GM12878 (cell line): ENCODE measurements at regions not wholly inside any gene's neighbourhood (a gene's known extent, or its start where the extent isn't known, plus 50 kb on each side); places are given as distances from the start of the nearest gene placed in this dataset.
"Not testable (repeated sequence)": the region's sequence is repeated elsewhere in the genome, so short reads cannot be mapped to it uniquely, and the experiment has no call there.

Experiments used
- CHD2 ChIP-seq: IDR thresholded peaks from 2 replicates; pipeline ENCODE4 v1.6.1; 2011; ENCODE audit warnings: low read depth, low read length, improper control_type of control experiment, borderline replicate concordance
- CREB1 ChIP-seq: IDR thresholded peaks from 2 replicates; pipeline ENCODE4 v1.6.1; 2012; ENCODE audit warnings: low read depth, mild to moderate bottlenecking, inconsistent platforms
- IKZF2 ChIP-seq, 2 experiments: fragments of 450-650 bp; IDR thresholded peaks; 2 replicates each; pipeline ENCODE4 v1.6.1; 2017; ENCODE audit warnings: mild to moderate bottlenecking in 2 of 2, moderate library complexity in 2 of 2
- JUND ChIP-seq: IDR thresholded peaks from 2 replicates; pipeline ENCODE4 v1.6.1; 2012; ENCODE audit warnings: low read depth, mild to moderate bottlenecking, low read length, improper control_type of control experiment, moderate library complexity
- POLR2A ChIP-seq: IDR thresholded peaks from 2 replicates; pipeline ENCODE4 v1.6.1; 2011; ENCODE audit warnings: low read depth, mild to moderate bottlenecking, low read length
- RFX5 ChIP-seq: IDR thresholded peaks from 2 replicates; pipeline ENCODE4 v1.6.1; 2011; ENCODE audit warnings: low read depth, low read length, improper control_type of control experiment
- TF ChIP-seq, protein P1 (sequence below): fragments of 150-350 bp; IDR thresholded peaks from 2 replicates; pipeline ENCODE4 v1.6.1; 2016; ENCODE audit warnings: low read depth, low read length
- TF ChIP-seq, protein P2 (sequence below): IDR thresholded peaks from 2 replicates; pipeline ENCODE4 v1.6.1; 2012; ENCODE audit warnings: mild to moderate bottlenecking, low read depth, low read length
- TF ChIP-seq, protein P3 (sequence below), 3 experiments: IDR thresholded peaks in 2 of 3; conservative IDR thresholded peaks in 1 of 3; 2 replicates each; pipeline ENCODE4 v1.5.1; 2011; ENCODE audit warnings: low read depth in 3 of 3, low read length in 3 of 3, mild to moderate bottlenecking in 3 of 3, control low read depth in 2 of 3, moderate library complexity in 2 of 3, inconsistent platforms in 1 of 3, mixed read lengths in 1 of 3; ENCODE audit not compliant: control insufficient read depth in 2 of 3, insufficient read depth in 1 of 3; ENCODE audit errors: extremely low read depth in 1 of 3

DNA sequence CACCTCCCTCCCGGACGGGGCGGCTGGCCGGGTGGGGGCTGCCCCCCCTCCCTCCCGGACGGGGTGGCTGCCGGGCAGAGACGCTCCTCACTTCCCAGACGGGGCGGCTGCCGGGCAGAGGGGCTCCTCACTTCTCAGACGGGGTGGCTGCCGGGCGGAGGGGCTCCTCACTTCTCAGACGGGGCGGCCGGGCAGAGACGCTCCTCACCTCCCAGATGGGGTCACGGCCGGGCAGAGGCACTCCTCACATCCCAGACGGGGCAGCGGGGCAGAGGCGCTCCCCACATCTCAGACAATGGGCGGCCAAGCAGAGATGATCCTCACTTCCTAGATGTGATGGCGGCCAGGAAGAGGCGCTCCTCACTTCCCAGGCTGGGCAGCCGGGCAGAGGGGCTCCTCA is 1430.4 kb upstream of the FLRT2 start:
- TF ChIP-seq, protein P1, sequence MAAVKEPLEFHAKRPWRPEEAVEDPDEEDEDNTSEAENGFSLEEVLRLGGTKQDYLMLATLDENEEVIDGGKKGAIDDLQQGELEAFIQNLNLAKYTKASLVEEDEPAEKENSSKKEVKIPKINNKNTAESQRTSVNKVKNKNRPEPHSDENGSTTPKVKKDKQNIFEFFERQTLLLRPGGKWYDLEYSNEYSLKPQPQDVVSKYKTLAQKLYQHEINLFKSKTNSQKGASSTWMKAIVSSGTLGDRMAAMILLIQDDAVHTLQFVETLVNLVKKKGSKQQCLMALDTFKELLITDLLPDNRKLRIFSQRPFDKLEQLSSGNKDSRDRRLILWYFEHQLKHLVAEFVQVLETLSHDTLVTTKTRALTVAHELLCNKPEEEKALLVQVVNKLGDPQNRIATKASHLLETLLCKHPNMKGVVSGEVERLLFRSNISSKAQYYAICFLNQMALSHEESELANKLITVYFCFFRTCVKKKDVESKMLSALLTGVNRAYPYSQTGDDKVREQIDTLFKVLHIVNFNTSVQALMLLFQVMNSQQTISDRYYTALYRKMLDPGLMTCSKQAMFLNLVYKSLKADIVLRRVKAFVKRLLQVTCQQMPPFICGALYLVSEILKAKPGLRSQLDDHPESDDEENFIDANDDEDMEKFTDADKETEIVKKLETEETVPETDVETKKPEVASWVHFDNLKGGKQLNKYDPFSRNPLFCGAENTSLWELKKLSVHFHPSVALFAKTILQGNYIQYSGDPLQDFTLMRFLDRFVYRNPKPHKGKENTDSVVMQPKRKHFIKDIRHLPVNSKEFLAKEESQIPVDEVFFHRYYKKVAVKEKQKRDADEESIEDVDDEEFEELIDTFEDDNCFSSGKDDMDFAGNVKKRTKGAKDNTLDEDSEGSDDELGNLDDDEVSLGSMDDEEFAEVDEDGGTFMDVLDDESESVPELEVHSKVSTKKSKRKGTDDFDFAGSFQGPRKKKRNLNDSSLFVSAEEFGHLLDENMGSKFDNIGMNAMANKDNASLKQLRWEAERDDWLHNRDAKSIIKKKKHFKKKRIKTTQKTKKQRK, result not testable (repeated sequence)
- not testable (repeated sequence) for TF ChIP-seq IKZF2 (IDR thresholded peaks at IDR 0.05); POLR2A; RFX5; JUND; CHD2; CREB1
- TF ChIP-seq, protein P2, sequence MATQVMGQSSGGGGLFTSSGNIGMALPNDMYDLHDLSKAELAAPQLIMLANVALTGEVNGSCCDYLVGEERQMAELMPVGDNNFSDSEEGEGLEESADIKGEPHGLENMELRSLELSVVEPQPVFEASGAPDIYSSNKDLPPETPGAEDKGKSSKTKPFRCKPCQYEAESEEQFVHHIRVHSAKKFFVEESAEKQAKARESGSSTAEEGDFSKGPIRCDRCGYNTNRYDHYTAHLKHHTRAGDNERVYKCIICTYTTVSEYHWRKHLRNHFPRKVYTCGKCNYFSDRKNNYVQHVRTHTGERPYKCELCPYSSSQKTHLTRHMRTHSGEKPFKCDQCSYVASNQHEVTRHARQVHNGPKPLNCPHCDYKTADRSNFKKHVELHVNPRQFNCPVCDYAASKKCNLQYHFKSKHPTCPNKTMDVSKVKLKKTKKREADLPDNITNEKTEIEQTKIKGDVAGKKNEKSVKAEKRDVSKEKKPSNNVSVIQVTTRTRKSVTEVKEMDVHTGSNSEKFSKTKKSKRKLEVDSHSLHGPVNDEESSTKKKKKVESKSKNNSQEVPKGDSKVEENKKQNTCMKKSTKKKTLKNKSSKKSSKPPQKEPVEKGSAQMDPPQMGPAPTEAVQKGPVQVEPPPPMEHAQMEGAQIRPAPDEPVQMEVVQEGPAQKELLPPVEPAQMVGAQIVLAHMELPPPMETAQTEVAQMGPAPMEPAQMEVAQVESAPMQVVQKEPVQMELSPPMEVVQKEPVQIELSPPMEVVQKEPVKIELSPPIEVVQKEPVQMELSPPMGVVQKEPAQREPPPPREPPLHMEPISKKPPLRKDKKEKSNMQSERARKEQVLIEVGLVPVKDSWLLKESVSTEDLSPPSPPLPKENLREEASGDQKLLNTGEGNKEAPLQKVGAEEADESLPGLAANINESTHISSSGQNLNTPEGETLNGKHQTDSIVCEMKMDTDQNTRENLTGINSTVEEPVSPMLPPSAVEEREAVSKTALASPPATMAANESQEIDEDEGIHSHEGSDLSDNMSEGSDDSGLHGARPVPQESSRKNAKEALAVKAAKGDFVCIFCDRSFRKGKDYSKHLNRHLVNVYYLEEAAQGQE, result not testable (repeated sequence)
- TF ChIP-seq, protein P3, sequence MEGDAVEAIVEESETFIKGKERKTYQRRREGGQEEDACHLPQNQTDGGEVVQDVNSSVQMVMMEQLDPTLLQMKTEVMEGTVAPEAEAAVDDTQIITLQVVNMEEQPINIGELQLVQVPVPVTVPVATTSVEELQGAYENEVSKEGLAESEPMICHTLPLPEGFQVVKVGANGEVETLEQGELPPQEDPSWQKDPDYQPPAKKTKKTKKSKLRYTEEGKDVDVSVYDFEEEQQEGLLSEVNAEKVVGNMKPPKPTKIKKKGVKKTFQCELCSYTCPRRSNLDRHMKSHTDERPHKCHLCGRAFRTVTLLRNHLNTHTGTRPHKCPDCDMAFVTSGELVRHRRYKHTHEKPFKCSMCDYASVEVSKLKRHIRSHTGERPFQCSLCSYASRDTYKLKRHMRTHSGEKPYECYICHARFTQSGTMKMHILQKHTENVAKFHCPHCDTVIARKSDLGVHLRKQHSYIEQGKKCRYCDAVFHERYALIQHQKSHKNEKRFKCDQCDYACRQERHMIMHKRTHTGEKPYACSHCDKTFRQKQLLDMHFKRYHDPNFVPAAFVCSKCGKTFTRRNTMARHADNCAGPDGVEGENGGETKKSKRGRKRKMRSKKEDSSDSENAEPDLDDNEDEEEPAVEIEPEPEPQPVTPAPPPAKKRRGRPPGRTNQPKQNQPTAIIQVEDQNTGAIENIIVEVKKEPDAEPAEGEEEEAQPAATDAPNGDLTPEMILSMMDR (IDR thresholded peaks at IDR 0.05 in 2 of 3, conservative IDR thresholded peaks at IDR 0.05 in 1 of 3; ENCODE audit: control insufficient read depth in 2 of 3, extremely low read depth in 1 of 3, insufficient read depth in 1 of 3, low read depth in 3 of 3, low read length in 3 of 3), result not testable (repeated sequence)
